NCI-H1694 treated with DMSO at 0.1 percent for 48 hours (cell line): ENCODE measurements at regions not wholly inside any gene's neighbourhood (a gene's known extent, or its start where the extent isn't known, plus 50 kb on each side); places are given as distances from the start of the nearest gene placed in this dataset.

Experiments
- DNase-seq: peaks from one replicate; lab custom pipeline; 2025; lab: John Stamatoyannopoulos, UW

GRCh38 chr1:80987824-80988223 is 812.9 kb upstream of the ADGRL2 start:
- DNase-seq, result no peak

GRCh38 chr1:80987106-80987505 is 813.6 kb upstream of the ADGRL2 start:
- no peak for DNase-seq

- DNase-seq, result no peak
Observed at GRCh38 chr1:80982831-80983230, 817.9 kb upstream of the ADGRL2 start.

- no peak for DNase-seq
Observed at GRCh38 chr1:80973101-80973500, 827.6 kb upstream of the ADGRL2 start.

GRCh38 chr1:80966266-80966665 is 834.5 kb upstream of the ADGRL2 start:
- no peak for DNase-seq

- no peak for DNase-seq
Observed at GRCh38 chr1:80962564-80962963, 838.2 kb upstream of the ADGRL2 start.

GRCh38 chr1:80961464-80962190 is 839.1 kb upstream of the ADGRL2 start:
- no peak for DNase-seq

GRCh38 chr1:80933346-80933745 is 867.4 kb upstream of the ADGRL2 start:
- no peak for DNase-seq

- no peak for DNase-seq
Observed at GRCh38 chr1:80931178-80931577, 869.6 kb upstream of the ADGRL2 start.

- no peak for DNase-seq
Observed at GRCh38 chr1:80929868-80930508, 870.7 kb upstream of the ADGRL2 start.

GRCh38 chr1:80926531-80926930 is 874.2 kb upstream of the ADGRL2 start:
- no peak for DNase-seq

GRCh38 chr1:80925130-80925805 is 875.5 kb upstream of the ADGRL2 start:
- no peak for DNase-seq

- no peak for DNase-seq
Observed at GRCh38 chr1:80924290-80924689, 876.4 kb upstream of the ADGRL2 start.

GRCh38 chr1:80922906-80923305 is 877.8 kb upstream of the ADGRL2 start:
- DNase-seq, result no peak

GRCh38 chr1:80919426-80919825 is 881.3 kb upstream of the ADGRL2 start:
- DNase-seq, result no peak

GRCh38 chr1:80918380-80918779 is 882.4 kb upstream of the ADGRL2 start:
- no peak for DNase-seq

GRCh38 chr1:80917826-80918225 is 882.9 kb upstream of the ADGRL2 start:
- DNase-seq, result no peak

GRCh38 chr1:80917225-80917624 is 883.5 kb upstream of the ADGRL2 start:
- DNase-seq, result no peak

- DNase-seq, result no peak
Observed at GRCh38 chr1:80915491-80915890, 885.2 kb upstream of the ADGRL2 start.

GRCh38 chr1:80910426-80910825 is 890.3 kb upstream of the ADGRL2 start:
- no peak for DNase-seq

- DNase-seq, result no peak
Observed at GRCh38 chr1:80909172-80909784, 891.5 kb upstream of the ADGRL2 start.

- DNase-seq, result no peak
Observed at GRCh38 chr1:80896781-80897356, 903.9 kb upstream of the ADGRL2 start.
